Lower lobe of right lung (tissue), 2 donors: ENCODE measurements at regions not wholly inside any gene's neighbourhood (a gene's known extent, or its start where the extent isn't known, plus 50 kb on each side); places are given as distances from the start of the nearest gene placed in this dataset.

ENCODE experiments used
- ATAC-seq, 2 donors: fragments of 200-7000 bp; cut with Tn5 transposase; one replicate each; pipeline ENCODE4 v1.9.1; 2020 to 2022; ENCODE audit warnings: mild to moderate bottlenecking in 2 of 2, moderate library complexity in 2 of 2
- DNase-seq: peaks from one replicate; pipeline ENCODE4 v3.0.0-alpha.2; 2020
- H3K27ac ChIP-seq: fragments of 200-600 bp; one replicate; pipeline ENCODE4 v1.8.0; 2022
- H3K27me3 ChIP-seq: fragments of 200-600 bp; one replicate; pipeline ENCODE4 v1.8.0; 2022; ENCODE audit warnings: low read depth
- H3K36me3 ChIP-seq: fragments of 200-600 bp; one replicate; pipeline ENCODE4 v1.8.0; 2022; ENCODE audit warnings: mild to moderate bottlenecking
- H3K4me1 ChIP-seq: fragments of 200-600 bp; one replicate; pipeline ENCODE4 v1.8.0; 2022
- H3K4me3 ChIP-seq: fragments of 200-600 bp; one replicate; pipeline ENCODE4 v1.8.0; 2022; ENCODE audit warnings: mild to moderate bottlenecking
- H3K9me3 ChIP-seq: fragments of 200-600 bp; one replicate; pipeline ENCODE4 v1.8.0; 2022
- intact Hi-C: fragments of 100-400 bp; cut with DNase I; formaldehyde crosslinking; loops from one replicate; pipeline ENCODE4 v1.11.0; 2022
- TF ChIP-seq, protein P1 (sequence below): fragments of 200-600 bp; IDR thresholded peaks from one replicate; pipeline ENCODE4 v1.8.0; 2022; ENCODE audit warnings: antibody characterized with exemption, mild to moderate bottlenecking
- donor health status: DM: no; HTN: yes; CAD: no; lungs with severe emphysema.

DNA sequence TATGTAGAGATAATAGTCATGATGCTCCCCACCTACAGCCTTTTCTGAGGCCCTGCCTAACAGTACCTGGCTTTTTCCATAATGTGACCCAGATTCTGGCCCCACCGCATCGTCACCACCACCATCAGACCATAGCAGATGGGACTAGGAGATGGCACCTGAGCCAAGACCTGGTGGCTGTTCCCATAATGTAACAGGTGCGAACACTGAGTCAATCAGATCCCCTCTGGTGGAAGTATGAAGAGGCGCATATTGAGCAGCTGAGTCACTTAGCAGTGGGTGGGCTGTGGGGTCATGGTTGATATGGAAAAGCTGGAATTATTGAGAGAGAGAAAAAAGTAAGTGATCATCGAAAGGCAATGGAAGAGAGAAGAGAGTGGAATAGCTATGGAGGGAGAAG, 578.0 kb upstream of the CADM1 start:
- H3K9me3 ChIP-seq = no peaks in the 10 kb centered on the region
- ATAC-seq = no peak
- intact Hi-C loops = no loop called here

GRCh38 chr11:116079580-116079979, 575.4 kb upstream of the CADM1 start:
- Histone ChIP-seq H3K4me3 (no peak overlapping the region), H3K36me3 (no peaks in the 10 kb centered on the region), H3K4me1 (no peaks in the 10 kb centered on the region), H3K27me3 (no peaks in the 10 kb centered on the region), H3K27ac (no peak overlapping the region), H3K9me3 (no peaks in the 10 kb centered on the region)
- TF ChIP-seq, protein P1, sequence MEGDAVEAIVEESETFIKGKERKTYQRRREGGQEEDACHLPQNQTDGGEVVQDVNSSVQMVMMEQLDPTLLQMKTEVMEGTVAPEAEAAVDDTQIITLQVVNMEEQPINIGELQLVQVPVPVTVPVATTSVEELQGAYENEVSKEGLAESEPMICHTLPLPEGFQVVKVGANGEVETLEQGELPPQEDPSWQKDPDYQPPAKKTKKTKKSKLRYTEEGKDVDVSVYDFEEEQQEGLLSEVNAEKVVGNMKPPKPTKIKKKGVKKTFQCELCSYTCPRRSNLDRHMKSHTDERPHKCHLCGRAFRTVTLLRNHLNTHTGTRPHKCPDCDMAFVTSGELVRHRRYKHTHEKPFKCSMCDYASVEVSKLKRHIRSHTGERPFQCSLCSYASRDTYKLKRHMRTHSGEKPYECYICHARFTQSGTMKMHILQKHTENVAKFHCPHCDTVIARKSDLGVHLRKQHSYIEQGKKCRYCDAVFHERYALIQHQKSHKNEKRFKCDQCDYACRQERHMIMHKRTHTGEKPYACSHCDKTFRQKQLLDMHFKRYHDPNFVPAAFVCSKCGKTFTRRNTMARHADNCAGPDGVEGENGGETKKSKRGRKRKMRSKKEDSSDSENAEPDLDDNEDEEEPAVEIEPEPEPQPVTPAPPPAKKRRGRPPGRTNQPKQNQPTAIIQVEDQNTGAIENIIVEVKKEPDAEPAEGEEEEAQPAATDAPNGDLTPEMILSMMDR = no peak
- DNase-seq = no peak
- no peak for ATAC-seq
- intact Hi-C loops = no loop called here

More for the DNA sequence above, 578.0 kb upstream of the CADM1 start:
- DNase-seq = no peak
- H3K27me3 ChIP-seq = no peaks in the 10 kb centered on the region
- H3K4me3 ChIP-seq = no peak overlapping the region
- H3K27ac ChIP-seq = no peak overlapping the region
- H3K4me1 ChIP-seq = no peaks in the 10 kb centered on the region
- TF ChIP-seq, protein P1 = no peak
- H3K36me3 ChIP-seq = no peaks in the 10 kb centered on the region

GRCh38 chr11:116078101-116078591, 573.9 kb upstream of the CADM1 start:
- DNase-seq (no peak), ATAC-seq (peak in 1 of 2 donors; percentile 32)
- no peak overlapping the region for H3K27ac ChIP-seq
- no peaks in the 10 kb centered on the region for H3K4me1 ChIP-seq
- TF ChIP-seq, protein P1 = peak; percentile 23
- H3K4me3 ChIP-seq = no peak overlapping the region
- no peaks in the 10 kb centered on the region for H3K9me3 ChIP-seq
- intact Hi-C loops = no loop called here
- no peaks in the 10 kb centered on the region for H3K36me3 ChIP-seq
- H3K27me3 ChIP-seq = no peaks in the 10 kb centered on the region

DNA sequence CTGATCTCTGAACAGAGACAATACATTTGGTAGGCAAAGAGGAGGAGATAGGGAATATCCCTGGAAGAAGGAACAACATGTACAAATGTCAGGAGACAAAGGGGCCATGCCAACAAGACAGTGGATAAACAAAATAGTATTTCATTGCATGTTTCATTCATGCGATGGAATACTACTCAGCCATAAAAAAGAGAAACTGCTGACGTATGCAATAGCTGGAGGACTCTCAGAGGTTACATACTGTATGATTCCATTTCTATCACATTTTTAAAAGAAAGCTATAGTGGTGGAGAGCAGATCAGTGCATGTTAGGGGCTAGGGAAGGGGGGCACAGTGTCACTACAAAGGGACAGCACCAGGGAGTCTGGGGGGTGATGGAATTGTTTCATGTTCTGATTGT, 572.9 kb upstream of the CADM1 start:
- Histone ChIP-seq H3K36me3 (no peaks in the 10 kb centered on the region), H3K9me3 (no peaks in the 10 kb centered on the region), H3K27ac (no peak overlapping the region), H3K4me1 (no peaks in the 10 kb centered on the region), H3K4me3 (no peak overlapping the region), H3K27me3 (no peaks in the 10 kb centered on the region)
- no peak for ATAC-seq
- no peak for DNase-seq
- TF ChIP-seq, protein P1 = no peak
- intact Hi-C loops = no loop called here

- Histone ChIP-seq H3K4me1 (peaks cover 10% of the 10 kb centered on the region), H3K4me3 (no peak overlapping the region), H3K27ac (no peak overlapping the region), H3K36me3 (no peaks in the 10 kb centered on the region), H3K27me3 (no peaks in the 10 kb centered on the region), H3K9me3 (no peaks in the 10 kb centered on the region)
- intact Hi-C loops = no loop called here
- TF ChIP-seq, protein P1 = no peak
- no peak for DNase-seq
- peak in 1 of 2 donors; percentile 29 for ATAC-seq
Measured at GRCh38 chr11:116073854-116074837, 569.9 kb upstream of the CADM1 start.
